ENCODE measurements at regions not wholly inside any gene's neighbourhood (a gene's known extent, or its start where the extent isn't known, plus 50 kb on each side); places are given as distances from the start of the nearest gene placed in this dataset.

- ChIA-PET CTCF (no interaction called here), POLR2A (no interaction called here)
- no peaks in the 10 kb centered on the region for H3K27me3 Mint-ChIP-seq (ENCODE audit: insufficient read depth, unreplicated experiment)
- no peaks in the 10 kb centered on the region for H3K36me3 Mint-ChIP-seq (ENCODE audit: insufficient read depth, unreplicated experiment)
- TF ChIP-seq, protein P1, sequence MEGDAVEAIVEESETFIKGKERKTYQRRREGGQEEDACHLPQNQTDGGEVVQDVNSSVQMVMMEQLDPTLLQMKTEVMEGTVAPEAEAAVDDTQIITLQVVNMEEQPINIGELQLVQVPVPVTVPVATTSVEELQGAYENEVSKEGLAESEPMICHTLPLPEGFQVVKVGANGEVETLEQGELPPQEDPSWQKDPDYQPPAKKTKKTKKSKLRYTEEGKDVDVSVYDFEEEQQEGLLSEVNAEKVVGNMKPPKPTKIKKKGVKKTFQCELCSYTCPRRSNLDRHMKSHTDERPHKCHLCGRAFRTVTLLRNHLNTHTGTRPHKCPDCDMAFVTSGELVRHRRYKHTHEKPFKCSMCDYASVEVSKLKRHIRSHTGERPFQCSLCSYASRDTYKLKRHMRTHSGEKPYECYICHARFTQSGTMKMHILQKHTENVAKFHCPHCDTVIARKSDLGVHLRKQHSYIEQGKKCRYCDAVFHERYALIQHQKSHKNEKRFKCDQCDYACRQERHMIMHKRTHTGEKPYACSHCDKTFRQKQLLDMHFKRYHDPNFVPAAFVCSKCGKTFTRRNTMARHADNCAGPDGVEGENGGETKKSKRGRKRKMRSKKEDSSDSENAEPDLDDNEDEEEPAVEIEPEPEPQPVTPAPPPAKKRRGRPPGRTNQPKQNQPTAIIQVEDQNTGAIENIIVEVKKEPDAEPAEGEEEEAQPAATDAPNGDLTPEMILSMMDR (IDR thresholded peaks at IDR 0.05; ENCODE audit: insufficient read depth in 1 of 2, low read depth in 1 of 2, low read length in 1 of 2, severe bottlenecking in 1 of 2, unreplicated experiment in 1 of 2) = no peak
- intact Hi-C loops (cut with micrococcal nuclease; ENCODE audit: unreplicated experiment) = no loop called here
- Histone ChIP-seq H3K4me1 (peaks cover 18% of the 10 kb centered on the region), H3K27me3 (replicated peaks; ENCODE audit: control insufficient read depth, insufficient read depth, low read length) (no peaks in the 10 kb centered on the region), H3K4me3 (ENCODE audit: low read depth, low read length) (no peak overlapping the region), H3K36me3 (ENCODE audit: control insufficient read depth, insufficient read depth, low read length) (no peaks in the 10 kb centered on the region; the same call in 1 of the 2 replicates), H3K9me3 (no peaks in the 10 kb centered on the region)
- H3K27ac Mint-ChIP-seq (ENCODE audit: unreplicated experiment) = no peak overlapping the region
- H3K4me1 Mint-ChIP-seq (ENCODE audit: low read depth, unreplicated experiment) = peaks cover 27% of the 10 kb centered on the region
- DNase-seq = no peak
- no peak overlapping the region for H3K4me3 Mint-ChIP-seq (ENCODE audit: unreplicated experiment)
- no TSS peak for BruUV-seq (replicated peaks)
- H3K9me3 Mint-ChIP-seq (ENCODE audit: unreplicated experiment) = peaks cover 18% of the 10 kb centered on the region
These were observed 94.8 kb upstream of the SPATS2L start for GRCh38 chr2:200211643-200212042.

GRCh38 chr2:200212862-200213425 lies 93.5 kb upstream of the SPATS2L start:
- no peaks in the 10 kb centered on the region for H3K27me3 Mint-ChIP-seq (ENCODE audit: insufficient read depth, unreplicated experiment)
- BruUV-seq (replicated peaks) = no TSS peak
- H3K4me1 ChIP-seq = peaks cover 18% of the 10 kb centered on the region
- TF ChIP-seq, protein P1 (IDR thresholded peaks at IDR 0.05; ENCODE audit: insufficient read depth in 1 of 2, low read depth in 1 of 2, low read length in 1 of 2, severe bottlenecking in 1 of 2, unreplicated experiment in 1 of 2) = no peak
- H3K27ac Mint-ChIP-seq (ENCODE audit: unreplicated experiment) = peak overlapping the region; percentile 12
- H3K36me3 ChIP-seq (ENCODE audit: control insufficient read depth, insufficient read depth, low read length) = no peaks in the 10 kb centered on the region; the same call in 1 of the 2 replicates
- peaks cover 27% of the 10 kb centered on the region for H3K4me1 Mint-ChIP-seq (ENCODE audit: low read depth, unreplicated experiment)
- intact Hi-C loops (cut with micrococcal nuclease; ENCODE audit: unreplicated experiment) = no loop called here
- no peak for DNase-seq
- H3K4me3 ChIP-seq (ENCODE audit: low read depth, low read length) = no peak overlapping the region
- no peaks in the 10 kb centered on the region for H3K27me3 ChIP-seq (replicated peaks; ENCODE audit: control insufficient read depth, insufficient read depth, low read length)
- ChIA-PET CTCF (no interaction called here), POLR2A (no interaction called here)
- no peak overlapping the region for H3K4me3 Mint-ChIP-seq (ENCODE audit: unreplicated experiment)
- peaks cover 19% of the 10 kb centered on the region for H3K9me3 Mint-ChIP-seq (ENCODE audit: unreplicated experiment)
- no peaks in the 10 kb centered on the region for H3K36me3 Mint-ChIP-seq (ENCODE audit: insufficient read depth, unreplicated experiment)
- H3K9me3 ChIP-seq = no peaks in the 10 kb centered on the region

DNA sequence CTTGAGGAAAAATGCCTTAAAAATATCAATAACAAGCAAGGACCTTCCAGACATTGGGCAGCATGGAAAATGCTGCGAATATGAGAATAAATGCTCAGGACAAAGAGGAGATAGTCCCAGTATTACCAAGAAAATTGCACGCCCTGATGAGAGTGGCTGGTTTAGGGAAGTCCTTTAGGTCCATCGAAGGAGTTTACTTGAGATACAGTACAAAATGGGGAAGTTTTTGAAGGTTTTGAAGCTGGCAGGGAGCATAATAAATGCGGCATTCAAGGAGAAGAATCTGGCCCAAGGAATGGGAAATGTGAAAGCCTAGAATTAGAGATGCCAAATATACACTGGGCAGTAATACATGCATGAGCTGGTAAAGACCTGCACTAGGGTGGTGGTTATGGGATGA lies 90.2 kb upstream of the SPATS2L start:
- Histone ChIP-seq H3K36me3 (ENCODE audit: control insufficient read depth, insufficient read depth, low read length) (no peaks in the 10 kb centered on the region), H3K4me3 (ENCODE audit: low read depth, low read length) (no peak overlapping the region), H3K9me3 (no peaks in the 10 kb centered on the region), H3K4me1 (peaks cover 41% of the 10 kb centered on the region), H3K27me3 (replicated peaks; ENCODE audit: control insufficient read depth, insufficient read depth, low read length) (no peaks in the 10 kb centered on the region)
- POLR2A ChIA-PET = no interaction called here
- Mint-ChIP-seq H3K4me3 (ENCODE audit: unreplicated experiment) (no peak overlapping the region), H3K36me3 (ENCODE audit: insufficient read depth, unreplicated experiment) (peaks cover 5% of the 10 kb centered on the region), H3K4me1 (ENCODE audit: low read depth, unreplicated experiment) (peaks cover 39% of the 10 kb centered on the region), H3K9me3 (ENCODE audit: unreplicated experiment) (peaks cover 7% of the 10 kb centered on the region), H3K27me3 (ENCODE audit: insufficient read depth, unreplicated experiment) (no peaks in the 10 kb centered on the region), H3K27ac (ENCODE audit: unreplicated experiment) (no peak overlapping the region)
- no TSS peak for BruUV-seq (replicated peaks)
- DNase-seq = no peak
- CTCF ChIA-PET = no interaction called here
- intact Hi-C loops (cut with micrococcal nuclease; ENCODE audit: unreplicated experiment) = no loop called here
- TF ChIP-seq, protein P1 (IDR thresholded peaks at IDR 0.05; ENCODE audit: insufficient read depth in 1 of 2, low read depth in 1 of 2, low read length in 1 of 2, severe bottlenecking in 1 of 2, unreplicated experiment in 1 of 2) = no peak

Measured in Caco-2 (cell line).